Stomach (tissue), 4 donors: ENCODE measurements at regions not wholly inside any gene's neighbourhood (a gene's known extent, or its start where the extent isn't known, plus 50 kb on each side); places are given as distances from the start of the nearest gene placed in this dataset.

Experiments used
- POLR2A ChIP-seq, 4 donors: fragments of 450-650 bp; IDR thresholded peaks; one replicate each; pipeline ENCODE4 v1.6.1; 2016; ENCODE audit warnings: antibody characterized with exemption in 4 of 4, control low read depth in 2 of 4, mild to moderate bottlenecking in 1 of 4, moderate library complexity in 1 of 4
- POLR2AphosphoS5 ChIP-seq, 3 donors: sonication (generic); formaldehyde crosslinking; IDR thresholded peaks; one replicate each; pipeline ENCODE4 v1.6.1; 2016; ENCODE audit warnings: antibody characterized with exemption in 3 of 3
- TF ChIP-seq, protein P1 (sequence below), 7 experiments: fragments of 450-650 bp in 4 of 7; fragments of 200-600 bp in 3 of 7; sonication (generic) in 3 of 7; IDR thresholded peaks; one replicate each; pipeline ENCODE4 v1.5.1; 2016 to 2019; ENCODE audit warnings: antibody characterized with exemption in 7 of 7, control low read depth in 2 of 7, mild to moderate bottlenecking in 1 of 7

DNA sequence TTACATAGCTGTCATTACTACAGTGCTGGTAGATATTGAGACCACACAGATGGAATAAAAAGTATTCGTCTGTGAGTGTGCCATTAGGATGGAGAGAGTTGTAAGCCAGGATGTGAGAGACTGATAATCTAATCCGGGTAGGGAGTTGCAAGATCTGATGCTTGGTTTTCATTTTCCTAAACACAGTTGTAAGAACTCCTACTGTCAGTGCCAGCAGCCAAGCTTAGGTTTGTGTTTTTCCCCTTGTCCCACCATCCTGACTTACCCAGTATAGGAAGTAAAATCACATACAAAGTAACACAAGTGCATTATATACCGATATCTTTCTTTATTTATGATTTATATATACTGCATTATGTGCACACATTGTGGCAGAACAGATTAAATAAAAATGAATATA lies 726.4 kb upstream of the PCDH20 start:
- TF ChIP-seq POLR2A (IDR thresholded peaks at IDR 0.05) (no peak), POLR2AphosphoS5 (IDR thresholded peaks at IDR 0.05) (no peak)
- TF ChIP-seq, protein P1, sequence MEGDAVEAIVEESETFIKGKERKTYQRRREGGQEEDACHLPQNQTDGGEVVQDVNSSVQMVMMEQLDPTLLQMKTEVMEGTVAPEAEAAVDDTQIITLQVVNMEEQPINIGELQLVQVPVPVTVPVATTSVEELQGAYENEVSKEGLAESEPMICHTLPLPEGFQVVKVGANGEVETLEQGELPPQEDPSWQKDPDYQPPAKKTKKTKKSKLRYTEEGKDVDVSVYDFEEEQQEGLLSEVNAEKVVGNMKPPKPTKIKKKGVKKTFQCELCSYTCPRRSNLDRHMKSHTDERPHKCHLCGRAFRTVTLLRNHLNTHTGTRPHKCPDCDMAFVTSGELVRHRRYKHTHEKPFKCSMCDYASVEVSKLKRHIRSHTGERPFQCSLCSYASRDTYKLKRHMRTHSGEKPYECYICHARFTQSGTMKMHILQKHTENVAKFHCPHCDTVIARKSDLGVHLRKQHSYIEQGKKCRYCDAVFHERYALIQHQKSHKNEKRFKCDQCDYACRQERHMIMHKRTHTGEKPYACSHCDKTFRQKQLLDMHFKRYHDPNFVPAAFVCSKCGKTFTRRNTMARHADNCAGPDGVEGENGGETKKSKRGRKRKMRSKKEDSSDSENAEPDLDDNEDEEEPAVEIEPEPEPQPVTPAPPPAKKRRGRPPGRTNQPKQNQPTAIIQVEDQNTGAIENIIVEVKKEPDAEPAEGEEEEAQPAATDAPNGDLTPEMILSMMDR (IDR thresholded peaks at IDR 0.05) = no peak
